ENCODE measurements at regions not wholly inside any gene's neighbourhood (a gene's known extent, or its start where the extent isn't known, plus 50 kb on each side); places are given as distances from the start of the nearest gene placed in this dataset.

DNA sequence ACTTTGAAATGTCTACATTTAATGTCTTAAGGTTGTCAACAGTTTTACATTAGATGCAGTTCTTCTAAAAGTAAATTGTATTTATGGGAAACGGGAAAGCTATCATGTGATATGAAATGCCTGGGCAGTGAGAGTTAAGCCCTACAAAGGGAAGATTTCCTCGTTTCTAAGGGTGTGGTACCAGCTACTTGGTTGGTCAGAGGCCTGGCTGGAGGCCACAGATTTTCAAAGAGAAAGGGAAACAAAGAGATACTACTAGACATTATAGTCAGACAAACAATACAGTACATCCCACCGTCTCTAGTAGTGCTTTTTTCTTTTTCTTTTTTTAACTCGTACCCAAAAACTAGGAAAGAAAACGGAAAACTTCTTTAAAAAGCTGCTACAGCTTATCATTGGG, 467.8 kb downstream of the PCDH7 start:
- TF ChIP-seq, protein P1, sequence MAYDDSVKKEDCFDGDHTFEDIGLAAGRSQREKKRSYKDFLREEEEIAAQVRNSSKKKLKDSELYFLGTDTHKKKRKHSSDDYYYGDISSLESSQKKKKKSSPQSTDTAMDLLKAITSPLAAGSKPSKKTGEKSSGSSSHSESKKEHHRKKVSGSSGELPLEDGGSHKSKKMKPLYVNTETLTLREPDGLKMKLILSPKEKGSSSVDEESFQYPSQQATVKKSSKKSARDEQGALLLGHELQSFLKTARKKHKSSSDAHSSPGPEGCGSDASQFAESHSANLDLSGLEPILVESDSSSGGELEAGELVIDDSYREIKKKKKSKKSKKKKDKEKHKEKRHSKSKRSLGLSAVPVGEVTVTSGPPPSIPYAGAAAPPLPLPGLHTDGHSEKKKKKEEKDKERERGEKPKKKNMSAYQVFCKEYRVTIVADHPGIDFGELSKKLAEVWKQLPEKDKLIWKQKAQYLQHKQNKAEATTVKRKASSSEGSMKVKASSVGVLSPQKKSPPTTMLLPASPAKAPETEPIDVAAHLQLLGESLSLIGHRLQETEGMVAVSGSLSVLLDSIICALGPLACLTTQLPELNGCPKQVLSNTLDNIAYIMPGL (CRISPR knock-in tag; IDR thresholded peaks at IDR 0.05; ENCODE audit: borderline replicate concordance) = no peak
- TF ChIP-seq EP300 (IDR thresholded peaks at IDR 0.05) (no peak), CEBPB (IDR thresholded peaks at IDR 0.05) (no peak), ZC3H11A (IDR thresholded peaks at IDR 0.05) (no peak), RFX5 (IDR thresholded peaks at IDR 0.05) (no peak), POLR2A (IDR thresholded peaks at IDR 0.05; ENCODE audit: low read length) (no peak)
- TF ChIP-seq, protein P2, sequence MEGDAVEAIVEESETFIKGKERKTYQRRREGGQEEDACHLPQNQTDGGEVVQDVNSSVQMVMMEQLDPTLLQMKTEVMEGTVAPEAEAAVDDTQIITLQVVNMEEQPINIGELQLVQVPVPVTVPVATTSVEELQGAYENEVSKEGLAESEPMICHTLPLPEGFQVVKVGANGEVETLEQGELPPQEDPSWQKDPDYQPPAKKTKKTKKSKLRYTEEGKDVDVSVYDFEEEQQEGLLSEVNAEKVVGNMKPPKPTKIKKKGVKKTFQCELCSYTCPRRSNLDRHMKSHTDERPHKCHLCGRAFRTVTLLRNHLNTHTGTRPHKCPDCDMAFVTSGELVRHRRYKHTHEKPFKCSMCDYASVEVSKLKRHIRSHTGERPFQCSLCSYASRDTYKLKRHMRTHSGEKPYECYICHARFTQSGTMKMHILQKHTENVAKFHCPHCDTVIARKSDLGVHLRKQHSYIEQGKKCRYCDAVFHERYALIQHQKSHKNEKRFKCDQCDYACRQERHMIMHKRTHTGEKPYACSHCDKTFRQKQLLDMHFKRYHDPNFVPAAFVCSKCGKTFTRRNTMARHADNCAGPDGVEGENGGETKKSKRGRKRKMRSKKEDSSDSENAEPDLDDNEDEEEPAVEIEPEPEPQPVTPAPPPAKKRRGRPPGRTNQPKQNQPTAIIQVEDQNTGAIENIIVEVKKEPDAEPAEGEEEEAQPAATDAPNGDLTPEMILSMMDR (IDR thresholded peaks at IDR 0.05) = no peak
